ENCODE measurements at regions not wholly inside any gene's neighbourhood (a gene's known extent, or its start where the extent isn't known, plus 50 kb on each side); places are given as distances from the start of the nearest gene placed in this dataset.

DNA sequence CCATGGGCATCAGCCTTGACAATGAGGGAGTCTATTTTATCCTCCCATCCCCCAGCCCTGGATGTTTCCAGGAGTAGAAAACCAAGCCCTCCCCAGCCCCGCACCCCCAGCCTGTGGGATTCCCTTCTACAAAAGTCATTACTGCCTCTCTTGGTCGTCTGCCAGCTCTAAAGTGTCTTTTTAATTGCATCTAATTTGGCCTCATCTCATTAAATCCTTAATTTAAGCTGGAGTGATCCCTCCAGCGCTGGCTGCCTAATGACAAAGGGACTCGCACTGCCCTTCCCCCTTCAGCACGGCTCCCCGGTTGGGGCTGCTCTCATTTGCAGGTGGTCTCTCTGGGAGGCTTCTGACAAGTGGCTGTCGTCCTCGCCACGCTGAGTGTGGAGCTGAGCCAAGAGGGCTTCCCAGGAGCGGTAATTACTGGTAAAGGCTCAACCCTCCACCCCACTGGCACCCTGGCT, 107.9 kb upstream of the ALDH1B1 start:
- no peak for DNase-seq

- DNase-seq, result no peak
These were observed 108.4 kb upstream of the ALDH1B1 start for GRCh38 chr9:38284039-38284575.

DNA sequence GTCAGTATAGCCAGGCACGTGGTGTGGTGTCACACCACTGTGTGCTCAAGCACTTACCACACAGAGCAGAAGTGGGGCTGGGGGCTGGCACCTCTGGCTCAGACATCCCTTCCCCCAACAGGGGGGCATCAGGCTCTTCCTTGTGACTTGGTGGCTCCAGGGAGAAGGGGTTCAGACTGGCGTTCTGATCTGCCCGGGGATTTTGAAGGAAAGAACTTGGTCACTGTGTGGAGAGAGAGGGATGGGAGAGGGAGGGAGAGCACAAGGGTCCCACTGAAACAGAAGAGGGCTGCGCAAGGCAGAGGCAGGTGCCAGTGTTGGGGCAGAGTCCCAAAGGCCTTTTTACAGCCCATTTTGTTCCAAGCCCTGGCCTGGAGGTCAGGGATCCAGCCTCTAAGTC, 109.7 kb upstream of the ALDH1B1 start:
- DNase-seq, result no peak

DNA sequence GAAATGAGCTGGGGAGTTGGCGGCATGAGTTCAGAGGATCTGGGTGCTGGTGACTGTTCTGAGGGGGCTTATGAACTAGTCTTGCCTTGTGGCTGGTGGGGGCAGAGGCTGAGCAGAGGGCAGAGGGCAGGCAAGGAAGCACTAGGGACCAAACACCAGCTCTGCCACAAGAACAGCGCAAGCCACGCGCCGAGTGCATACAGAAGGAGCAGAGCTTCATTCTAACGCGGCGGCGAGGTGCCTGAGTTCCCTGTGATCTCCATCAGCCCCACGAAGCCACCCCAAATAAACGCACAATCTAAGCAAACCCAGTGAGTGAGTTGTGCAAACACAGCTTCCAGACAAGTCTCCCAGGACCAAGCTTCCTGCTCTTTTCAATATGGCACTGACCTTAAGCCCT, 110.6 kb upstream of the ALDH1B1 start:
- DNase-seq, result no peak

DNA sequence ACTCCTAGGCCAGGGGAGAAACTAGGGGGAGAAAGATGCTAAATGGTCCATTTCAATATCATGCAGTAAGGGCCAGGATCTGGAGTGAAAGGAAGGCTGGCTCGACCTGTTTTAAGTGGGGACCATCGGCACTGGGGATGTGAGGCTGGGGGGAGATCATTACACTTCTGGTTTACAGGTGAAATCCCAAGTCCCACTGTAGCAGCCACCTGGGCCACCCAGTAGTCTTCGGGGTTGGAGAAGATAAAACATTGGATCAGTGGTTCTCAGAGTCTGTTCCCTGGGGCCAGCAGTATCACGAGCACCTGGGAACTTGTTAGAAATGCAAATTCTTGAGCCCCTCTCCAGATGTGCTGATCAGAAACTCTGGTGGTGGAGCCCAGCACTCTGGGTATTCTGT, 111.3 kb upstream of the ALDH1B1 start:
- no peak for DNase-seq

GRCh38 chr9:38280251-38280800, 112.2 kb upstream of the ALDH1B1 start:
- no peak for DNase-seq

- DNase-seq, result no peak
These were observed 113.4 kb upstream of the ALDH1B1 start for GRCh38 chr9:38278931-38279679.

GRCh38 chr9:38278457-38278856, 114.0 kb upstream of the ALDH1B1 start:
- DNase-seq, result no peak

DNA sequence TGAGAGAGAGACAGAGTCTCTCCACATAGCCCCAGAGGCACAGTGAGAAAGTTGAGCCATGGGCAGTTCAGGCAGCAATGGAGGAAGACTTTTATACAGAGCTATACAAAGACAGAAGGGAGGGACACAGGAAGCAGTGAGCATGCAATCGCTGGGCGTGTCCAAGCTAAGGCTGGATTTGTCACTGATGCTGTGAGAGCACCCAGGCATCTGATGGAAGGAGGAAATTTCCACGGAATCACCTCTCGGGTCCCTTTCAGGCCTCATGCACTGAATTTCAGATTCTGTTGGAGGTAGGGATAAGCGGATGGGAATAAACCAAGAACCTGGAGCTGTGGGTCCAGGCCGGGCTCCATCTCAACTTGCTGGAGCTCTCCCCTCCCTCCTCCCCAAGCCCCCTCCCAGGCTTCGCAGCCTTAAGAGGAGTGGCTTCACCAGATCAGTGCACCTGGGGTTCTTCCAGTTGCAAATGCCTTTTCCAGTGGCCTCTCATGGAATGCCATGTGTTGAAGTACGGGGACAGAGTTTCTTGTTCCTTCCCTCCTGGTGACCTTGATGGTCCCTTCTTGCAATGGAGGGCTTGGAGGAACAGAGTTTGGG, 114.8 kb upstream of the ALDH1B1 start:
- DNase-seq, result no peak

DNA sequence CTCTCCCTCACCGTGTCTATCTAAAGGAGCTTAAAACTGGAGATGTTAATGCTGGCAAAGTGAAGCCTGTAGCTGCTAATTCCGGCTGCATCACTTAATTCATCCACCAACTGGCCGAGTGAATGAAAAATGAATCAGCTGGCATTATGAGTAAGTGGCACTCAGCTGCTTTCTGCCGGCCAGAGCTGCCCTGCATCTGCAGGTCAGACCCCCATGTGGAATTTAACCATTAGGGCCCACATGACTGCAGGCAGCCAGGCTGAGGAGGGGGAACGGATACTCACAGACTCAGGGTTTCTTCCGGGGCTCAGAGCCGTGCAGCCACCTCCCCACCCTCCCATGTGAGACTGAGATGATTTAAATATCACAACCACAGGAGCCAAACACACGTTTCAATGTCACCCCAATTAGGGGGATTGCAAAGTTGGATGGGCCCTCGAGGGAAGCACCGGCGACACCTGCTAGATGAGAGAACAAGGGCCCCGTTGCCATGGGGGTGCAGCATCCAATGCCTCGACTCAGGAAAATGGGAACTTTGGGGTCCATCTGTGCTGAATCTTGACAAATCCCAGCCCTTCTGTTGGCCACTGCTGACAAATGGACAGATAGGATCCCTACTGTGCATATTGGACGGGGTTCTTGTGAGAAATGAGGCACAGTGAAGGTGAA, 115.6 kb upstream of the ALDH1B1 start:
- no peak for DNase-seq

DNA sequence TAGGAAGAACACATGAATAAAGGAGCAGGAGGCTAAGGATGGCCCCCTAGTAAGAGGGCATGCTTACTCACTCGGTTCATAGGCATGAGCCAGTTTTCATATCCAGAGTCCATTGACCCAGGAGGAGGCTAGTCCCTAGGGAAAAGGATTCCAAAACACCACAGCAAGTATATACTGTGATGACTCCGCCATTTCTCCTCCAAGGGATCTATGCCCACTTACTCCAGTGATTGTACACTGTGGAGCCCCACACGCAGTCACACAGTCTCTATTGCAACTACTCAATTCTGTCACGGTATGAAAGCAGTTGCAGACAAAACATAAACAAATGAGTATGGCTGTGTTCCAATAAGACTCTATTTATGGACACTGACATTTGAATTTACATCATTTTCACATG, 117.7 kb upstream of the ALDH1B1 start:
- no peak for DNase-seq

- DNase-seq, result no peak
These were observed 119.8 kb upstream of the ALDH1B1 start for GRCh38 chr9:38272710-38273109.

- DNase-seq, result no peak
These were observed 120.7 kb upstream of the ALDH1B1 start for GRCh38 chr9:38271666-38272241.

DNA sequence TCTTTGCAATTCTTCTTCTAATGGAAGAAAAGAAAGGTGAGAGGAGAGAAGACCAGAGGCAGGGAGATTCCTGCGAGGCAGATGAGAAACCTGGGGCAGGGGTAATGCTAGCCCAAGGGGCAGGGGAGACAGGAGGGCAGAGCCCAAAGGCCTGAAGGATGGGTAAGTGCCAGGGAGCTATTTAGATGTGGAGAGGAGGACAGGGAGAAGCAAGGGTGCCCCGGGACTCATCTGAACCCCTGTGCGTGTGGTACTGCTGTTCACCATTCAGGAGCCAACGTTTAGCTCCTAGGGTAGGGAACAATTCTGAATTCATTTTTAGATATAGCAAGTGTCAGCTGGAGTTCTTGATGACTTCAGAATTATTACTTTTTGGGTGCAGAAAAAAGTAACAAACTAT, 122.7 kb upstream of the ALDH1B1 start:
- DNase-seq, result no peak

DNA sequence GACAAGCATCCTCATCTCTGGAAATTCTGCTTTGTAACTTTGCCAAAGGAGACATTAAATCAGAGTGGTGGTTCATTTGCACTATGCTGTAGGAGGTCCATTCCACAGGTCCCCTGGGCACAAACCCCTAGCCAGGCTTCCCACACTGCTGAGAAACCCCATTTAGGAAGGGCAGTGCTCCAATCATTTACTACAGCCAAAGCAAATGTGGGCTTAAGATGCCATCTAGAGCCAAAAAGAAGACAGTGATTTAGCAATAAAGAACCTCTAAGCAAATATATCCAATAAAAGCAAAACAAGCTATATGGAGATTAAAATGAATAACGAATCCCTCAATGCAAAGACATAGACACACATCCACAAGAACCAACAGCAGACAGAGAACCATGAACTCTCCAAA, 129.0 kb upstream of the ALDH1B1 start:
- no peak for DNase-seq

DNA sequence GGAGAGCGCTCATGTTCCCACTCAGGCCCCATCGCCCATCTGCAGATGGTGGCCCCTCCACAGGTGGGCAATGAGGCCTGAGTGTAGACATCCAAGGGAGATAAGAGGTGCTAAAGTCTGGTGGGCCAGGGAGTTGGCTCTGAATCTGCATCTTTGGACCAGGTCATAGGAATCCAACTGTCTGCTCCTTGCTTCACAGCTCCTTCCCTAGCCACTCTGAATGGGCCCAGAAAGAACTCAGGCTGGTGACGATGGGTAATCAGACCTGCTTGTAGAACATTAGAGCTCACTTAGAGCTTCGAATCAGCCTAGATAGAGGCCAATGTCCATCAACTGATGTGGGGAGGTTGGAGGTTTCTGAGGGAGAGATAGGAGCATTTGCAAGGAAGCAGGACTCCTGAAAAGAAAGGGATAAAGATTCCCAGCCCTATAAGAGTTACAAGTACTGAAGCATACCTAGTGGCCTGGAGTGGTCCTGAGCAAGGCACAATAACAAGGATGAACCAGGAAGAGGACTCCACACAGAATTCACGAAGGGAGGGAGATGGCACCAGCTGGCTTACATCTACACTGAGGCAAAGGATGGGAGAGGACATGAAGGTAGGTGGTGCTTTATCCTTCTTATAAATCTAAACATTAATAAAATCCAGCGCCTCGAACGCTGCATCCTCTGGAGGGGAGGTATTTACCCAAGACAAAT, 132.8 kb upstream of the ALDH1B1 start:
- DNase-seq, result no peak

GRCh38 chr9:38259056-38259455, 133.4 kb upstream of the ALDH1B1 start:
- DNase-seq, result no peak

DNA sequence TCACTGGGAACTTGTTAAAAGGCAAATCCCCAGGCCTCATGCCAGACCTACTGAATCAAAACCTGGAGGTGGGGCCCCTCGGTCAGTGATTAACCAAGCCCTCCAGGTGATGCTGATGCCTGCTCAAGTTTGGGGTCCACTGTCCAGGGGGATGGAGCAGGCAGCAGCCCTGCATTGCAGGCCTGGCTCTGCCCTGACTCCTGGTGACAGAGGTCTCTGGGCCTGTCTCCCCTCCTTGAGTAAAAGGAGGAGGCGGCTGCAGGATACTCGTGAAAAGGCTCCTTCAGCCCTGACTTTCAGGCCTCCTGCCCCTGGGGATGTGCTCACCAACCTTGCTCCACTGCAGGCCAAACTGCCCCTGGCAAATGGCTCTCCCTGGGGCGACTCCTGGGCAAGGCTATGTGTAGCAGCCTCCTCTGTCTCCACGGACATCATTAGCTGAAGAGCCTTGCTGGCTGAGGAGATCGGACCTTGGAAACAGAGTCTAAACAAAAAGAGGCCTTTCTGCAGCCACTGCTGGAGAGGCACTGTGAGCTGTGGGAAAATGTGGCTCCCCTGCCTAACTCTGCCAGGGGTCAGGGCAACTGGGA, 134.8 kb upstream of the ALDH1B1 start:
- no peak for DNase-seq

- DNase-seq, result no peak
These were observed 136.0 kb upstream of the ALDH1B1 start for GRCh38 chr9:38256461-38256860.

DNA sequence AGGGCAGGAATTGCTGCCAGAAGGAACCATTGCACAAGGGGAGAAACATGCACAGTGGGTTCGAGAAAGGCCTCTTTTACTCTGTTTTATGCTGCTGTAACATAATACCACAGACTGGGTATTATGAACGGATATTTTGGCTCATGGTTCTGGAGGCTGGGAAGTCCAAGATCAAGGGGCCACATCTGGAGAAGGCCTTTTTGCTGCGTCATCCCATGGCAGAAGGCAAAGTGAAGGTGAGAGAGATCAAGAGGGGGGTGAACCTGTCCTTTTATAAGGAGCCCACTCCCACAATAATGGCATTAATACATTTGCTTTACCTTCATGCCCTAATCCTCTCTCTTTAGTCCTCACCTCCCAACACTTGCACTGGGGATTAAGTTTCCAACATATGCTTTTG, 136.9 kb upstream of the ALDH1B1 start:
- DNase-seq, result no peak

DNA sequence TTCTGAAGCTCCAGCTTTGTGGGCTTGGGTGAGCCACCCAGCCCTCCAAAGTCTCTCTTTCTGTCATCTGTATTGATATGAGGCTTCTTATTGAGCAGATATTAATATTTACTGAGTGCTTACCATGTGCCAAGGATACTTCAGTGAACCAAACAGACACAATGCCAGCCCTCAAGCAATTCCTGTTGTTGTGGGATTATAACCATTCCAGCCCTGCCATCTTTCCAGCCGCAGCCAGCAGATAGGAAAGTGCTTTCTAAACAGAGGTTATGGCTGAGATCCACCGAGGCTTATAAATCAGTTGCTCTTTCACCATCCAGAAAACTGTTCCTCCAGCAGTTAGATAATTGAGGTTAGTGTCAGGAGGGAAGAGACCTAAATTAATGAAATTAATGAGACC, 137.7 kb upstream of the ALDH1B1 start:
- no peak for DNase-seq

DNA sequence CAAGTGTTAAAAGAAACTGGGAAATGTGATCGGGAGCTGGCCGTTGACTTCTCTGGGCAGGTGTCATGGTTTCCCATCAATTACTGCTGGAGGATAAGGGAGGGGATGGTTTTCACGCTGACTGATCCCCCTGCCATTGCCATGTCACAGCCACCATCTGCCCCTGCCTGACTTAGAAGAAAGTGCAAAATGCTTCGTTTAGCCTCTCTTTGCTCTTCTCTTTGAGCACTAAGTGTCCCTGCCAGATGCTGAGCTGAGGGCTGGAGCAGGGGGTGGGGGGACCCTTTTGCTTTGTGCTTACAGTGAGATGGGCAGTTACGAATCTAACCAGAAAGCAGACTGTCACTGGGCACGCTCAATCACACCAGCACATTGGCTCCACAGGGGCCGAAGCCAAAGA, 138.4 kb upstream of the ALDH1B1 start:
- no peak for DNase-seq

Data from right forelimb (tissue), 1 donor.